OCI-LY3 (cell line): ENCODE measurements at regions not wholly inside any gene's neighbourhood (a gene's known extent, or its start where the extent isn't known, plus 50 kb on each side); places are given as distances from the start of the nearest gene placed in this dataset.

ENCODE experiments used
- H2AFZ ChIP-seq: fragments of 200-600, 300-600 bp; shearing (Covaris generic); 2 replicates; pipeline ENCODE4 v1.6.0; 2014; ENCODE audit warnings: antibody characterized with exemption, low read depth, low read length
- H3K27ac ChIP-seq: fragments of 200-600, 300-600 bp; sonication (generic); 2 replicates; pipeline ENCODE4 v1.5.1; 2014; ENCODE audit warnings: mild to moderate bottlenecking, low read length, moderate library complexity, mixed read lengths
- H3K27me3 ChIP-seq: fragments of 200-600, 300-600 bp; sonication (generic); 2 replicates; pipeline ENCODE4 v1.6.1; 2014; ENCODE audit warnings: low read depth, low read length, mixed read lengths
- H3K36me3 ChIP-seq: fragments of 200-600, 300-600 bp; sonication (generic); replicated peaks from 2 replicates; pipeline ENCODE3; 2014; ENCODE audit warnings: low read depth, low read length, mixed read lengths
- H3K4me1 ChIP-seq: fragments of 300-600, 200-600 bp; sonication (generic); 2 replicates; pipeline ENCODE4 v1.6.1; 2014; ENCODE audit warnings: low read length, mixed read lengths
- H3K4me2 ChIP-seq: fragments of 200-600, 300-600 bp; sonication (generic); 2 replicates; pipeline ENCODE4 v1.6.1; 2014; ENCODE audit warnings: low read length, mixed read lengths
- H3K4me3 ChIP-seq: fragments of 300-600, 200-600 bp; sonication (generic); 2 replicates; pipeline ENCODE4 v1.5.1; 2014; ENCODE audit warnings: antibody characterized with exemption, mild to moderate bottlenecking, low read length, moderate library complexity
- H3K79me2 ChIP-seq: fragments of 300-600, 200-600 bp; shearing (Covaris generic); 2 replicates; pipeline ENCODE4 v1.6.1; 2014; ENCODE audit warnings: mild to moderate bottlenecking, low read length, mixed read lengths
- H3K9ac ChIP-seq: fragments of 300-600, 200-600 bp; shearing (Covaris generic); 2 replicates; pipeline ENCODE4 v1.6.0; 2014; ENCODE audit warnings: mild to moderate bottlenecking, low read length, moderate library complexity
- H3K9me3 ChIP-seq: fragments of 200-600, 300-600 bp; shearing (Covaris generic); 2 replicates; pipeline ENCODE4 v1.6.1; 2014; ENCODE audit warnings: low read length, mixed read lengths; ENCODE audit not compliant: insufficient read depth
- H4K20me1 ChIP-seq: fragments of 200-600, 300-600 bp; sonication (generic); 2 replicates; pipeline ENCODE4 v1.6.1; 2016; ENCODE audit warnings: low read length, mixed read lengths; ENCODE audit not compliant: insufficient read depth
- CTCF ChIP-seq: fragments of 200-600, 300-600 bp; sonication (generic); IDR thresholded peaks from 2 replicates; pipeline ENCODE4 v1.5.1; 2014; ENCODE audit warnings: antibody characterized with exemption, low read length, low read depth
- EZH2phosphoT487 ChIP-seq: fragments of 200-600 bp; shearing (Covaris generic); IDR thresholded peaks from 2 replicates; pipeline ENCODE4 v1.6.1; 2018; ENCODE audit warnings: antibody characterized with exemption, mixed run types, low read depth

GRCh38 chr3:159418571-159419526 is 569.8 kb upstream of the IL12A start:
- peaks cover 8% of the 10 kb centered on the region; the same call in 1 of the 2 replicates for H3K27me3 ChIP-seq
- no peak overlapping the region for H2AFZ ChIP-seq
- TF ChIP-seq EZH2phosphoT487 (no peak), CTCF (no peak)
- H3K79me2 ChIP-seq = no peaks in the 10 kb centered on the region
- H3K4me1 ChIP-seq = no peaks in the 10 kb centered on the region
- no peak overlapping the region for H3K4me2 ChIP-seq
- H3K4me3 ChIP-seq = no peak overlapping the region
- H3K36me3 ChIP-seq = no peaks in the 10 kb centered on the region
- H3K9ac ChIP-seq = no peak overlapping the region
- no peaks in the 10 kb centered on the region for H3K9me3 ChIP-seq
- no peaks in the 10 kb centered on the region for H4K20me1 ChIP-seq
- H3K27ac ChIP-seq = no peak overlapping the region

- Histone ChIP-seq H3K36me3 (no peaks in the 10 kb centered on the region), H2AFZ (no peak overlapping the region), H3K27ac (no peak overlapping the region), H3K27me3 (peaks cover 8% of the 10 kb centered on the region; the same call in 1 of the 2 replicates), H3K79me2 (no peaks in the 10 kb centered on the region), H3K9me3 (no peaks in the 10 kb centered on the region), H3K9ac (no peak overlapping the region), H3K4me3 (no peak overlapping the region), H3K4me1 (no peaks in the 10 kb centered on the region), H3K4me2 (no peak overlapping the region), H4K20me1 (no peaks in the 10 kb centered on the region)
- TF ChIP-seq CTCF (no peak), EZH2phosphoT487 (no peak)
Measured at GRCh38 chr3:159429702-159430101, 558.9 kb upstream of the IL12A start.

- H3K4me2 ChIP-seq = no peak overlapping the region
- peaks cover 10% of the 10 kb centered on the region for H3K27me3 ChIP-seq
- no peaks in the 10 kb centered on the region for H3K36me3 ChIP-seq
- no peaks in the 10 kb centered on the region for H4K20me1 ChIP-seq
- TF ChIP-seq EZH2phosphoT487 = no peak
- no peak for TF ChIP-seq CTCF
- H3K9ac ChIP-seq = no peak overlapping the region
- no peak overlapping the region for H2AFZ ChIP-seq
- no peak overlapping the region for H3K4me3 ChIP-seq
- no peaks in the 10 kb centered on the region for H3K4me1 ChIP-seq
- H3K9me3 ChIP-seq = no peaks in the 10 kb centered on the region
- H3K27ac ChIP-seq = no peak overlapping the region
- no peaks in the 10 kb centered on the region for H3K79me2 ChIP-seq
Measured at GRCh38 chr3:159432682-159433340, 555.8 kb upstream of the IL12A start.

GRCh38 chr3:159439346-159439745 is 549.3 kb upstream of the IL12A start:
- no peaks in the 10 kb centered on the region for H3K9me3 ChIP-seq
- H3K27me3 ChIP-seq = peaks cover 4% of the 10 kb centered on the region
- no peaks in the 10 kb centered on the region for H4K20me1 ChIP-seq
- H3K36me3 ChIP-seq = no peaks in the 10 kb centered on the region
- no peak overlapping the region for H3K4me3 ChIP-seq
- no peaks in the 10 kb centered on the region for H3K79me2 ChIP-seq
- H3K4me1 ChIP-seq = no peaks in the 10 kb centered on the region
- H3K4me2 ChIP-seq = no peak overlapping the region
- TF ChIP-seq CTCF (no peak), EZH2phosphoT487 (no peak)
- H2AFZ ChIP-seq = no peak overlapping the region
- H3K27ac ChIP-seq = no peak overlapping the region
- no peak overlapping the region for H3K9ac ChIP-seq
